GM23248 (cell line): ENCODE measurements at regions not wholly inside any gene's neighbourhood (a gene's known extent, or its start where the extent isn't known, plus 50 kb on each side); places are given as distances from the start of the nearest gene placed in this dataset.

Experiments
- DNase-seq: peaks from one replicate; pipeline ENCODE4 v3.0.0-alpha.2; 2015
- H2AFZ ChIP-seq: fragments of 200-600 bp; sonication (generic); 2 replicates; pipeline ENCODE4 v1.6.1; 2016; ENCODE audit warnings: antibody characterized with exemption
- H3F3A ChIP-seq: fragments of 200-600 bp; sonication (generic); 2 replicates; pipeline ENCODE4 v1.6.1; 2016; ENCODE audit warnings: mild to moderate bottlenecking, antibody characterized with exemption, mixed run types; ENCODE audit not compliant: insufficient read depth
- H3K27ac ChIP-seq: fragments of 200-600 bp; sonication (generic); 2 replicates; pipeline ENCODE4 v1.5.1; 2016; ENCODE audit warnings: mild to moderate bottlenecking
- H3K27me3 ChIP-seq: fragments of 200-600 bp; sonication (generic); replicated peaks from 2 replicates; pipeline ENCODE4 v1.6.1; 2016; ENCODE audit warnings: mild to moderate bottlenecking; ENCODE audit not compliant: insufficient read depth
- H3K36me3 ChIP-seq: fragments of 200-600 bp; sonication (generic); 2 replicates; pipeline ENCODE4 v1.6.1; 2016; ENCODE audit warnings: low read depth, mild to moderate bottlenecking
- H3K4me1 ChIP-seq: fragments of 200-600 bp; sonication (generic); 2 replicates; pipeline ENCODE4 v1.6.1; 2016; ENCODE audit warnings: mild to moderate bottlenecking; ENCODE audit not compliant: insufficient read depth
- H3K4me2 ChIP-seq: fragments of 200-600 bp; sonication (generic); one replicate; pipeline ENCODE4 v1.6.1; 2016; ENCODE audit warnings: mild to moderate bottlenecking; ENCODE audit not compliant: unreplicated experiment
- H3K4me3 ChIP-seq: fragments of 200-600 bp; sonication (generic); 2 replicates; pipeline ENCODE4 v1.5.1; 2016; ENCODE audit warnings: mild to moderate bottlenecking
- H3K79me2 ChIP-seq: fragments of 200-600 bp; sonication (generic); 2 replicates; pipeline ENCODE4 v1.6.1; 2016; ENCODE audit warnings: mild to moderate bottlenecking; ENCODE audit not compliant: insufficient read depth
- H3K9ac ChIP-seq: fragments of 200-600 bp; sonication (generic); 2 replicates; pipeline ENCODE4 v1.6.1; 2016; ENCODE audit warnings: mild to moderate bottlenecking
- H3K9me2 ChIP-seq: fragments of 200-600 bp; sonication (generic); 2 replicates; pipeline ENCODE4 v1.6.1; 2016; ENCODE audit warnings: mixed run types, mild to moderate bottlenecking, moderate library complexity; ENCODE audit not compliant: insufficient read depth
- H3K9me3 ChIP-seq: fragments of 200-600 bp; sonication (generic); one replicate; pipeline ENCODE4 v1.6.1; 2017; ENCODE audit warnings: low read depth
- H4K20me1 ChIP-seq: fragments of 200-600 bp; sonication (generic); 2 replicates; pipeline ENCODE4 v1.6.0; 2016; ENCODE audit not compliant: insufficient read depth
- EZH2 ChIP-seq: fragments of 200-600 bp; sonication (generic); IDR thresholded peaks from 2 replicates; pipeline ENCODE4 v1.6.1; 2018; ENCODE audit warnings: antibody characterized with exemption, mild to moderate bottlenecking; ENCODE audit not compliant: insufficient read depth, poor library complexity, severe bottlenecking
- EZH2phosphoT487 ChIP-seq: fragments of 200-600 bp; sonication (generic); IDR thresholded peaks from 2 replicates; pipeline ENCODE4 v1.6.1; 2018; ENCODE audit warnings: antibody characterized with exemption, moderate library complexity, mild to moderate bottlenecking, low read depth; ENCODE audit not compliant: insufficient read depth
- WGBS, 2 experiments: methylation state at CpG; one replicate each; pipeline ENCODE4 v1.1.6; 2015 to 2017; ENCODE audit warnings: low lambda C conversion rate in 2 of 2, low coverage in 1 of 2; ENCODE audit errors: missing lambda C conversion rate in 2 of 2; 5-methylcytosine and 5-hydroxymethylcytosine counted together
- in situ Hi-C: fragments of 300-500 bp; cut with MboI; formaldehyde crosslinking; loops from 2 replicates; pipeline ENCODE4 v1.15.0; 2020

- no peak for DNase-seq
Measured at GRCh38 chr10:84946904-84947303, 618.5 kb downstream of the CCSER2 start.

GRCh38 chr10:84948644-84949043 is 620.3 kb downstream of the CCSER2 start:
- 6 to 19% methylated on average over 2 of the region's 2 CpGs for WGBS, 2 experiments
- Histone ChIP-seq H3K4me3 (no peak overlapping the region), H3K9ac (no peak overlapping the region), H3K4me2 (no peak overlapping the region), H3K9me3 (no peaks in the 10 kb centered on the region), H2AFZ (no peak overlapping the region), H4K20me1 (no peaks in the 10 kb centered on the region), H3K79me2 (no peaks in the 10 kb centered on the region), H3K4me1 (no peaks in the 10 kb centered on the region), H3K9me2 (no peaks in the 10 kb centered on the region), H3K27me3 (no peaks in the 10 kb centered on the region), H3K36me3 (no peaks in the 10 kb centered on the region), H3K27ac (no peak overlapping the region), H3F3A (no peaks in the 10 kb centered on the region)
- no peak for DNase-seq
- TF ChIP-seq EZH2, result no peak
- no peak for TF ChIP-seq EZH2phosphoT487
- in situ Hi-C loops, result no loop called here

More at GRCh38 chr10:84946904-84947303, 618.5 kb downstream of the CCSER2 start:
- in situ Hi-C loops, result no loop called here
- Histone ChIP-seq H3K9me2 (no peaks in the 10 kb centered on the region), H3K4me1 (no peaks in the 10 kb centered on the region), H3K9ac (no peak overlapping the region), H3K4me2 (no peak overlapping the region), H3K79me2 (no peaks in the 10 kb centered on the region), H2AFZ (no peak overlapping the region), H4K20me1 (no peaks in the 10 kb centered on the region), H3K36me3 (no peaks in the 10 kb centered on the region), H3F3A (no peaks in the 10 kb centered on the region), H3K27ac (no peak overlapping the region), H3K27me3 (no peaks in the 10 kb centered on the region), H3K9me3 (no peaks in the 10 kb centered on the region), H3K4me3 (no peak overlapping the region)
- no peak for TF ChIP-seq EZH2
- no peak for TF ChIP-seq EZH2phosphoT487
- WGBS, 2 experiments, result 1 to 4% methylated on average over 3 of the region's 3 CpGs

GRCh38 chr10:84951616-84952015 is 623.2 kb downstream of the CCSER2 start:
- Histone ChIP-seq H3K4me1 (no peaks in the 10 kb centered on the region), H3F3A (no peaks in the 10 kb centered on the region), H3K79me2 (no peaks in the 10 kb centered on the region), H3K9me3 (no peaks in the 10 kb centered on the region), H4K20me1 (no peaks in the 10 kb centered on the region), H3K27me3 (no peaks in the 10 kb centered on the region), H3K9me2 (no peaks in the 10 kb centered on the region), H3K36me3 (no peaks in the 10 kb centered on the region), H2AFZ (no peak overlapping the region), H3K4me3 (no peak overlapping the region), H3K27ac (no peak overlapping the region), H3K9ac (no peak overlapping the region), H3K4me2 (no peak overlapping the region)
- TF ChIP-seq EZH2phosphoT487, result no peak
- no peak for TF ChIP-seq EZH2
- no peak for DNase-seq
- in situ Hi-C loops, result no loop called here
- 2% methylated on average over 2 of the region's 2 CpGs for WGBS, 2 experiments

GRCh38 chr10:84957427-84957826 is 629.0 kb downstream of the CCSER2 start:
- H3K79me2 ChIP-seq, result no peaks in the 10 kb centered on the region
- no peaks in the 10 kb centered on the region for H3K9me3 ChIP-seq
- no peaks in the 10 kb centered on the region for H3K36me3 ChIP-seq
- in situ Hi-C loops, result no loop called here
- H3K9me2 ChIP-seq, result no peaks in the 10 kb centered on the region
- no peaks in the 10 kb centered on the region for H3K27me3 ChIP-seq
- no peaks in the 10 kb centered on the region for H3K4me1 ChIP-seq
- H2AFZ ChIP-seq, result no peak overlapping the region
- no peak overlapping the region for H3K4me3 ChIP-seq
- H4K20me1 ChIP-seq, result no peaks in the 10 kb centered on the region
- no peak overlapping the region for H3K4me2 ChIP-seq
- TF ChIP-seq EZH2, result no peak
- no peak for TF ChIP-seq EZH2phosphoT487
- H3F3A ChIP-seq, result no peaks in the 10 kb centered on the region
- H3K9ac ChIP-seq, result no peak overlapping the region
- no peak for DNase-seq
- no peak overlapping the region for H3K27ac ChIP-seq

GRCh38 chr10:84965468-84965867 is 637.1 kb downstream of the CCSER2 start:
- H3K4me3 ChIP-seq, result no peak overlapping the region
- TF ChIP-seq EZH2, result no peak
- TF ChIP-seq EZH2phosphoT487, result no peak
- H3K36me3 ChIP-seq, result no peaks in the 10 kb centered on the region
- H3K27me3 ChIP-seq, result no peaks in the 10 kb centered on the region
- no peak overlapping the region for H3K9ac ChIP-seq
- DNase-seq, result no peak
- H3K9me2 ChIP-seq, result no peaks in the 10 kb centered on the region
- H2AFZ ChIP-seq, result no peak overlapping the region
- in situ Hi-C loops, result no loop called here
- H4K20me1 ChIP-seq, result no peaks in the 10 kb centered on the region
- H3K79me2 ChIP-seq, result no peaks in the 10 kb centered on the region
- no peak overlapping the region for H3K4me2 ChIP-seq
- no peaks in the 10 kb centered on the region for H3K9me3 ChIP-seq
- H3F3A ChIP-seq, result no peaks in the 10 kb centered on the region
- WGBS, 2 experiments, result 16 to 22% methylated on average over 1 of the region's 1 CpG
- H3K27ac ChIP-seq, result no peak overlapping the region
- H3K4me1 ChIP-seq, result no peaks in the 10 kb centered on the region
